HG03558 (cell line): ENCODE measurements at regions not wholly inside any gene's neighbourhood (a gene's known extent, or its start where the extent isn't known, plus 50 kb on each side); places are given as distances from the start of the nearest gene placed in this dataset.

Experiments used
- ATAC-seq: cut with Tn5 transposase; IDR thresholded peaks from one replicate; pipeline ENCODE4 v1.9.1; 2021; ENCODE audit warnings: moderate number of reproducible peaks; ENCODE audit not compliant: unreplicated experiment; ENCODE audit errors: extremely low read depth

DNA sequence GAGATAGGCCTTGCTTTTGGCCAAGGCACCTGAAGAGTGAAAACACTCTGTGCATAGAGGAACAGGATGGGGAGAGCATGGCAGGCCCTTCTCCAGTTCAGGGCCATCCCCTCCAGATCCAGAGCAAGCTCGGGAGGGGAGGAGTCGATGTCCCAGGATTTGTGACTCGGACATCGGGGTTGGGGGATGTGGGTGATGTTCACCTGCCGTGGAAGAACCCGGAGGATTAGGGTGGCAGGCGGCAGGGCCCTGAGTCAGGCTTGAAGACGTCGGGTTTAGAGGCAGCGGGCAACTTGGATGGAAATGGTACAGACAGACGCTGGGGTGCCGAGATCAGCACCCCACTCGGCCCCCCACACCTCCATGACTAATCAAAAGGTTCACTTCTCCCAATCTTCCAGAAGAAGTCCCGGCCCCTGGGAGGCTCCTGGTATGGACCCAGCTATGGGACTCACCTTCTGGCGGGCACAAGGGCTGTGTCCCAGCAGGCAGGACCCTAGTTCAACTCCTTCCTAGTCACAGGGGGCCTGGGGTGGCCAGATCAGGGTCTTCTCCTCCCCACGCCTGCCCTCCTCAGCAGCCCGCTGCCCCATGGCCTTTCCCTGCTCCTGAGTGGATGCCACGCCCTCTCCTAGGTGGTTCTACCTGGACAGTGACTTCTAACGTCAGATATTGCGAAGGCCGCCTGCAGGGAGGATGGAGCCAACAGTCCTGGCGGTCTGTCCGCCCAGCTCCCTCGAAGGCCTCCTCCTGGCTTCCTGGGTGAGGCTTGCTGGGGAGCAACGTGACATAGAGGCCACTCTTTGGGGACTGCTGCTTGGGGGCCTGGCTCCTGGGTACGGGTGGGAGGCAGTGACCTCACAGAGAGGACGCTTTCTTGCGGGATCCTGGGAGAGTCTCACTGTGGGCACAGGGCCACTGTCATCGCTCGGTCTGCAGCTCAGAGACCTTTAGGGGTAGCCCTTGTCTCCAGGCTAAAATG, 792.5 kb downstream of the BRD1 start:
- no peak for ATAC-seq

DNA sequence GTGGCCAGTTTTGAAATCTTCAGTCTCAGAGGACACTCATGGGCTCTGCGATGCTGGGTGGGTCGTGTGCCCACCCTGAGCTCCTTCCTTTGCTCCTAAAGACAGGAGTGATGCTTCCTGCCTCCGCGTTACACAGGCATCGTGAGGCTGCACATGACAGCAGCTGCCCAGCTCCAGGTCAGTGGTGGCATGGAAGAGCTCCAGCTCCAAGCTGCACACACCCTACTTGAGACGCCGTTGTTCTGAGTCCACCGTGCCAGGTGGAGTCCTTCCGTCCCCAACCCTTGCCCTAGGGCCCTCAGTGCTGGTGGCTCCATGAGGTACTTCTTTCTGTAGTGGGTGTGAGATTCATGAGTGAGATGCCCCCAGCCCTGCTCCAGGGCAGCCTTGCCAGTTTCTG, 794.1 kb downstream of the BRD1 start:
- ATAC-seq = no peak

DNA sequence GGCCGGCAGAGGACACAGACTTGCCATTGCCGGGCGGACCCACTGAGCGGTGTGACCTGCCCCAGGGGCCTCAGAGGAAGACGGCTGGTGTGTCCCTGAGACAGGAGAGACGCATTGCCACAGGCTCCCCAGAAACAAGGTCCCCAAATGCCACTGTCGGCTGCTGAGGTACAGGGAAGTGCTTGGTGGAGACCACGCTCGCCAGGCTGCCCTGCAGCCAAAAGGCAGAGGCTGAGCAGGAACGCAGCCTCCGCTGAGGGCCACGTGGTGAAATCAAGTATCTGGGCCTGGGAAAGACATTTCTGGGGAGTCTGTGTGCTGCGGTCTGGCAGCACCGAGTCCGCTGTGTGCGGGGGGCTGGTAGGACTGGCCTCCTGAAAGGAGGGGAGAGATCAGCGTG, 794.9 kb downstream of the BRD1 start:
- no peak for ATAC-seq

DNA sequence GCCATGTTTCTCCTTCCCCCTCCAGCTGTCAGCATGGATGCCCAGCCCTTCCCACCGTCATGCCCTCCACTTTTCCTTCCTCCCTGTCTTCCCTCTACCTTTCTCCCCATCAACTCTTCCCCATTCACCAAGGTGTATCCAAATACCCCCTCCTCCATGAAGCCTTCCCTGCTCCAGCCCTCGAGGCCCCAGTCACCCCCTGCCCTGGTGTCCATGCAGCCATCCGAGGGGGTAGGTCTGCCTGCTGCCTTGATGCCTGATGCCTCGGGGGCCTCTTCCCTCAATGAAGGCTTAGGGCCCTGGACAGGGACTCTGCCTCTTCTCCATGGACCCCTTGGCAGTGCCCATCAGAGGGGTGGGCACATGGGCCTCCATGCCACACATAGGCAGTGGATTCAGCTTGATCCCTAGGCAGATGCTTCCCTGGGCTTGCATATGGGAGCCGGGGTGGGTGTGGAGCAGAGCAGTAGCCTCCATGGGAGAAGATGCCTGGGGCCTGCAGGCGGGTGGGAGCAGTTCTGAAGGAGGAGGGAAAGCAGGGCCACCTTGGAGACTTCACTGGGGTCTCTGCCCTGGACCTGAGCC, 795.8 kb downstream of the BRD1 start:
- no peak for ATAC-seq

DNA sequence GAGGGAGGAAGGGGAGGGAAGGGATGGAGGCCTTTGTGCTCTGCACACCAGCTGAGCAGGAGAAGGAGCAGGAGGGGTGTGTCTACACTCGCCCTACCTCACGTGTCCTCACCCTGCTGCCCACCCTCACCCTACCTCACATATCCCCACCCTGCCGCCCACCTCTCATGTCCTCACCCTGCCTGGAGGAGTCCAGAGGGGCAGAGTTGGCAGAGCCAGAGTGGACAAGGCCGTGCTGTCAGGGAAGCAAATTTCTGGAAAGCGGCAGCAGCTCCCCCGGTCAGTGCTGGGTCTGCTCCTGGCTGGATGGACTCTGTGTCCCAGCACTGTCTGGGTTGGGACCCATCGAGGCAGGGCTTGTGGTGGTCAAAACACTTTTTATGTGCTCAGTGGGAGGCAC, 799.6 kb downstream of the BRD1 start:
- no peak for ATAC-seq

DNA sequence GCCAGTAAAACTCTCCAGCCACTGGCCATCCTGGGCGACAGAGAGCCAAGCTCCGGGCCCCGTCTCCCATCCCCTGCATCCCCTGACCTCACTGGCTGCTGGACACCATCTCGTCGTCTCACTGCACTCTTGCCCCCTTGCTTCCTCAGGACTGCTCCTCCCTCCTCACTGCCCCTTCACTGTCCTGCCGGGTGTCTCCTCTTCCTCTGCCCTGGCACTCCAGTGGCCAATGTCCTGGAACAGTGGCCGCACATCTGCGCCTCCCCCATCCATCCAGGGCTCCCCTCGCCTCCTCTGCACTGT, 800.4 kb downstream of the BRD1 start:
- ATAC-seq = no peak

DNA sequence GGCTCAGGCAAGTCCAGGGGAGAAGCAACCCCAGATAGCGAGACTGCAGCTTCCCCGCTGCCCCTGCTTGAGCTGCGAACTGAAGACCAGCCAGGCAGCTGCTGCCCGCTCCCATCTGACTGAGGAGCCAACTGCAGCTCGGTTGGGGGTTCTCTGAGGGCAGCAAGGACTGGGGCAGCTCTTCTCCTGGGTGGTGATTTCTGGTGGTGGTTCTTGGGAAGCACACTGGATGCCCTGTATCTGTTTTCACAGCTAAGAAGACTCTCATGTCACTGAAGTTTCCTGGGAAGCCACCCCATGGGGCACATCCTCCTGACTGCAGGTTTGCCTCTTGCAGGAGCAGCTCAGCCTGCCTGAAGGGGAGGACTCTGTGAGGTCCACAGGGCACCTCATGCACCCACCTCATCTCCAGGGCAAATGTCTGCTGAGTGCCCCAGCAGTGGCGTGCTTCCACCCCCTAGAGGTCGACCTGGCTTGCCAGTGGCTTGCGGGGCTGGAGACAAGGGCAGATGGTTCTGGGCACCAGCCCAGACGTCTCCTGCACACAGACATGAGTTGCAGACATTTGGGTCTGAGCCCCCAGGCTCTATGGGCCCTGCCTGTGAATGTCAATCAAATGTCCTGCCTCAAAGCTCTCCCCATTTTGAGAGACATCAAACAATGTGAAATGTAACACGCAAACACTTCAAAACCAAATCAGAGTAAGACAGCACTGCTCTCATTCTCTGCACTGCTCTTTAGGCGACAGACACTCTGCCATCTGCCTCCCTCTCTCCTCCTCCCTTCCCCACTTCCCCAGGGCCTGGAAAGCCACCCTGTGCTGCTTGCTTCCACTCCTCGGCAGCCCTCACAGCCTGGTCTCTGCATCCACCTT, 800.9 kb downstream of the BRD1 start:
- no peak for ATAC-seq

DNA sequence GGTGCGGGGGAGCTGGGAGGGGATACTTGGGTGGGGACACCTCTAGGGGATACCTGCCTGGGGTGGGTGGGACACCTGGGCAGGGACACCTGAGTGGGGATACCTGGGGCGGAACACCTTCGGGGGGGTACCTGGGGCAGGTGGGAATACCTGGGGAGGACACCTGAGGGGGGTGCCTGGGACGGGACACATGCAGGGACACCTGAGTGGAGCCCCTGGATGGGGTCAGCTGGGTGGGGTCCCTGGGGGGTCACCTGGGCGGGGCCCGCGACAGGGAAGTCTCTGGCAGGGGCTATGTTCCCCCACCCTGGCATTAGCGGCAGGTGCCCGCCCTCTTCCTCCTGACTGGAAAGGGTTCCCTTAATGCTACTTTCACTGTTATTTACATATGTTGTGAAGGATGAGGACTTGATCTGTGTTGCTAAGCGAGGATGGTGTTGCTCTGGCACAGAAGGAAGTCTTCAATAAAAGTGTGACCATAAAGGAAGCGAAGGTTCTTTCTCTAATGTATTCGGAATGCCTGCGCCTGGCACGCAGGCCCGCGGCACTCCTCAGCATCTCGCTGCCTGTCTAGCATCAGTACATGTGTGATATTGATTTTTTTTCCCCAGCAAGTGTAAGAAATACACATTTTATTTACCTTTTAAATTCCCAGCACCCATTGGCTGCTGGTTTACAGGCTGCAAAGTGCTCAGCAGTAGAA, 801.7 kb downstream of the BRD1 start:
- no peak for ATAC-seq

DNA sequence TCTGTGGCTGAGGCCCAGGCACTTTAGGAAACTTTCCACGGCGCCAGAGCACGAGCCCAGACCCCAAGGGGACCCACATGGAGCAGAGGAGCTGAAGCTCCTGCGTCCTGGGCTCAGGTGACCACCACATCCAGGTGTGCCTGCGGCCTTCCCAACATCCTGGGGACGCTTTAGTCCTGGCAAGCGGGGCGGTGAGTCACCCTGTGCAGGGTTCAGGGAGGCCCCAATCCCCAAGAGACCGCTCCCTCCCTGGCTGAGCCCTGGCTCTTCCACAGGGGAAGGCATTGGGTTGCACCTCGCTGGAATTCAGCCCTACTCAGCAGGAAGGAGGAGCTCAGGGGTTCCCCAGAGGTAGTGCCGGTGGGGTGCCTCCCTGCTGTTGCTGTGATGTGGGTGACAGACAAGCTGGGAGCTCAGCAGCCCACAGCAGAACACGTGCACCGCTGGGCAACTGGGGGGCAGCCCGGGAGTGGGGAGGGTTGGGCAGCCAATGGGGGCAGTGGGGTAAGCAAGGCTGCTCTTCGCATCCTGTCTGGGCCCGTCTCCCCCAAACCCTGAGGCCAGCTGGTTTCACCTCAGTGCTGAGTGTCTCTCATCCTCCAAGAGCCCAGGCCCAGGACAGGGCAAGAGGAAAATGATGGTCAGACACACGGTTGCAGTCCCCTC, 802.8 kb downstream of the BRD1 start:
- no peak for ATAC-seq

DNA sequence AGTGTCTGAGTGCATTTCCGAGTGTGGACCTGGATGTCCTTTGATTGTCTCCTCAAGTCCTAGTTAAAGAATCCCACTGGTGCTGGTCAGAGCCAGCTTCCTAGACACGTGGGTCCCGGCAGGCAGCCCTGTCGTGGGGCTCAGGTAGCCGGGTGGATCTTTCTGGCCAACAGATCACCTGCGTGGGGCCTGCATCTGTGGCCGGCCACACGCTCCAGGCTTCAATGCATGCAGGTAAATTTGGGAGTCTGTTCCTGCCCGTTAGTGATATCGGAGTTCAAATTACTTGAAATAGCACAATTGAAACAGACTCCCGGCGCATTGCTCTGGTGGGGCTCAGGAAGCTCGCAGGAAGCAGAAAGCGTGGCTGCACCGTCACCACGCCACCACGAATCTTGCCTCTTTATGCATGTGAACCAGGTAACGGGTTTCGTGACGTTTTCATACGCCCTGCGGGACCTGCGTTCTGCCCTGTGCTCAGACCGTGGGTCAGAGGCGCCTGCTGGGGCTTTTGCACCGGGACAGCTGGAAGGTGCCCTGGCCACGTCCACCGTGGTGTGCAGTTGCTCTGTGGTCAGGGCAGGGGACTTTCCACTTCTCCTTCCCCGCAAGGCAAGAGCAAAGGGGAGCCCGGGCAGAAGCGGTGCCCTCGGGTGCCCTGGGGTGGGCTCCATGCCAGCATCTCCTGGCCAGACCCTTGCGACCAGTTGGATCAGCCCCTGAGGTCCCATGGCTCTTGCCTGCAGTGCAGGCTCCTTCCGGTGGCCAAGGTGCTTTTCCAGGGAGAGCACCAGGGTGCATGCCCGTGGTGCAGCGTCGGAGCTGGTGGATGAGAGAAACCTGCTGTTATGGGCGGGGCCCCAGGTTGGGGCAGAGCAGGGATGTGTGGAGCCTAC, 803.5 kb downstream of the BRD1 start:
- ATAC-seq = no peak

DNA sequence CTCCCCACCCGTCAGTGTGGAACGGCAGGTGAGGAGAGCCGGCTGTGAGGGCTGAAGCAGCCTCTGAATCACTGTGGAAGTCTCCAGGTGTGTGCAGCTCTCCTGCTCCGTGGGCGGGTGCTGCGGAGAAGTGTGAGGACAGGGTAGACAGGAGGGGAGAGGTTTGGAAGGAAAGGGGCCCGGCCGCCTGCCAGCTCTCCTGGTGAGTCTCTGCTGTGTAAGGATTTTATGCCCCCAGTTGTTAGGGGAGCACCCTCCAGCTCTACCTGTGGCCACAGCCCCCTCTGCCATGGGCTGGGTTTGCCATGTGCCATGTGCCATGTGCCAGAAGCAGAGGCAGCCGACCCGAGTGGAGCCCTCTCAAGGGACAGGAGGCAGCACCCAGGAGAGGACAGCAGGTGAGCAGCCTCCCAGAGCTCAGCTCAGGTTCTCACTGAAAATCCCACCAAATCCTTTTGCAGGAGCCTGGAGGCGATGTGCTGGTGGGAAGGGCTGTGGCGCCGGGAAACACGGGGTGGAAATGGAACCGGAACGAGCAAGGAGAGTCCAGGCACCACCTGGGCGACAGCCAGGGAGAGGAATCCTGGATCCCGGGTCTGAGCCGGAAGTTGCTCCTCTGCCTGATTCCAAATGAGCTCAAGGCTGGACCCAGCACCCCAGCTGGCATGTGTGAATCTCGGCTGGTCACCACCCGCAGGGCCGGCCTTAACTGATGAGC, 804.4 kb downstream of the BRD1 start:
- no peak for ATAC-seq

DNA sequence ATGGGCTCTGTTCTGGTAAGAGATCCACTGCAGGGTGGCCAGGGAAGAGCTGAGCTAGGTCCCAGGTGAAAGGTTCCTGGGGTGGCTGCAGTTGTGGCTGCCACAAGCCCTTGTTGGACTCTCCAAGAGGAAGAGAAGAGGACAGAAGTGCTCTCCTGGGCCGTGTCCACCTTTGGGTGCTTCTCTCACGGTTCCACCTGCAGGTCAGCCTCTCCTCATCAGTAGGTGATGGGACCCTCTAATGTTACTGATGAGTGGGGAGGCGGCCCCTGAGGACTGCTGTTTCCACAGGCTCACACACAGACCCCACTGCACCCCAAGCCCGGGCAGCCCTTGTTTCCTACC, 804.9 kb downstream of the BRD1 start:
- ATAC-seq = no peak

DNA sequence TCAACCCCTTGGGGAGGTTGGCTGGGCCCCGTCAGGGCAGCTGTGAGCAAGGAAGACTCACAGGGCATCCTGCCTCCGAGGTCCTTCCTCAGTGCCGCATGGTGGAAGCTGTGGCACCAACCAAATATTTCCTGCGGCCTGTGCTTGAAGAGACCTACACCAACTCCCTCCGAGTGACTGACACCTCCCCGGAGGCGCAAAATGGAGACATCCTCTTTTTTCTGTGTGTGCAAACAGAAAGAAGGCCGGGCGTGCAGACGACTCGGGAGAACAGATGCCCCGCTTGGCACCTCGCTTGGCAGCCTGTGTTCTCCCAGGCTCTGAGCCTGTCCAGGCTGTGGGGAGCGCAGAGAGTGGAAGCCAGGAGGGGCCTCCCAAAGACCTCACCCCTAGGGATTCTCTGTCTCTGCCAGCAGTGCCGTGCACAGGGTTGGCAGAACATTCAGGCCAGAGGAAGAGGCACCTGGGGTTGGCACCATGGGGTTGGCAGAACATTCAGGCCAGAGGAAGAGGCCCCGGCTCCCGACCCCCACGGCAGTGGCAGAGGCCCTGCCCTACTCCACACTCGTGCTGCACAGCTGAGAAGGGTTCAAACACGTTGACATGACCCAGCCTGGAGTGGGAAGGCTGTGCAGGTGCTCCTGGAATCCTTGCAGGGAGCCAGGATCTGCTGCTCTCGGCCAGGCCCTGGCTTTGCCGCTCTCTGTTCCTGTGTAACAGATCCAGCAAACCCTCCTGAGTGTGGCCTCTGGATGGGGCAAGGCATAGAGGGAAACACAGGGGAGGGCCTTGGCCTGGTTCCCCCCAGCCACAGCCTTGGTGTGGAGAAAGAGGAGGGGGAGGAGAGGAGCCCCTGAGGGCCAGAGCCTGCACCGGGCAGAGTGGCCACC, 805.5 kb downstream of the BRD1 start:
- no peak for ATAC-seq

DNA sequence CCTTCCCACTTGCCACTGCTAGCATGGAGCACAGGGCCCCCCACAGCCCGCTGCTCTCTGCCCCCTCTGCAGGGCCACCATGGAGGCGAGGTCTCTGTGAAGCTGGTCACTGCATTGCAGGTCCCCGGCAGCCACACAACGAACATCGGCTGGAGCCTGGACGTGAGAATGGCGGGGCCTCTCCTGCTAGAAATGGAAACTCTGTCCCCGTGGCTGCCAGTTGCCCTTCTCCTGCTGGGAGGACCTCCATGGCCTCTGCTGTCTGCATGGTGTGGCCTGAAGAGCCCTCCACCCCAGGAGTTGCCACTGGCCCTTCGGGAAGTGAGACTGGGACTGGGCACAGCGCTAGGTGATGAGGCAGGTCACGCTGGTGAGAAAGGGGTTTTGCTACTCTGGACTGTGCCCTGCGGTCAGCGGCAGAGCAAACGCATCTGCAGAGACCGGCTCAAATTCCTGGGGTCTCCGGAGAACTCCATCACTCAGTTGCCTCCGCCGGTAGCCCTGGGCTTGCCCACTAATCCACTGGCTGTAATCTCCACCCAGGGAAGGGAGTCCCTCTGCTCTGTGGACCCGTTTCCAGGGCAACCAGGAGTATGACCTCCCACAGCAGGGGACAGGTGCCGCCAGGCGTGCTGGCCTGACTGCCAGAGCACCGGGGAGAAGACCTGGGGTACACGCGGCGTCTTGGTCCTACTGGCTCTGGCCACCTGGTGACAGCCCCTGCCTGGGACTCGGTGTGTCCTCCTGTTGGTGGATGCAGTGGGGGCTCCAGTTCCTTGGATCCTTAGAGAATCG, 806.3 kb downstream of the BRD1 start:
- ATAC-seq = no peak

DNA sequence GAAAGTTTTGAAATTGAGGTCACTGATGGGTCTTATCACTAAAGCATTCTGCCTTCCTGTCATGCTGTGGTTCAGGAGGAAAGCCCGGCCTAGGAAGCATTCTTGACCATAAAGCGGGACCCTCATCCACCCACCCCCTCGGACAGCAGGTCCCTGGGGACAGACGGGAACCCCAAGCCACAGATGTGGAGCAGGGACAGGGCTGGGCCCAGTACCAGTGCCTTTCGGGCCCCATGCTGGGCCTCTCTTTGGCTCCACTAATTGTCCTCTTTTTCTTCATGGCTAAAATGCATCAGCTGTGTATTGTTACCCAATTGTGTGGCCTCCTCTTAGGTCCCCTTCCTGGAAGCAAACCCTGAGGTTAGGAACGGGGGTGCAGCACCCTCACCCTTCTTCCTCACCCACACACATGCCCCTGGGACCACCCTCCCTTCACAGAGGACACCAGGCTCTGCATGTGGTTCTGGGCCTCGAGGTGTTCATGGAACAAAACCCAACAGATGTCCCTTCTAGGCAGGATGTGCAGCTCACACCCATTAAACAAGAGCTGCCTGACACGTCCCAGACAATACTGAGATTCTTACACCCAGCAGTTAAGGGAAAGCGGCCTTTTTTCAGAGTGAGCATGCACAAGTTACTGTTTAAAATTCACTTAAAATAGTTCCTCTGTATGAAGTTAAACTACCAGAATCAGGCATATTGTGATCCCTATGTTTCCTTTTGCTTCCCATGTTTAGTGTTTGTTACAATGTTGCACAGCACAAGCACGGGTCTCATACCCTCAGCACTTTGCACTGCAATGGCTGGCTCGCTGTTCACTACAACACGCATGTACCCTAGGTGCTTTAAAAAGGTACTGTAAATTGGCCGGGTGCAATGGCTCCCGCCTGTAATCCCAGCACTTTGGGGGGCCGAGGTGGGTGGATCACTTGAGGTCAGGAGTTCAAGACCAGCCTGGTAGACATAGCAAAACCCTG, 807.6 kb downstream of the BRD1 start:
- ATAC-seq = no peak

DNA sequence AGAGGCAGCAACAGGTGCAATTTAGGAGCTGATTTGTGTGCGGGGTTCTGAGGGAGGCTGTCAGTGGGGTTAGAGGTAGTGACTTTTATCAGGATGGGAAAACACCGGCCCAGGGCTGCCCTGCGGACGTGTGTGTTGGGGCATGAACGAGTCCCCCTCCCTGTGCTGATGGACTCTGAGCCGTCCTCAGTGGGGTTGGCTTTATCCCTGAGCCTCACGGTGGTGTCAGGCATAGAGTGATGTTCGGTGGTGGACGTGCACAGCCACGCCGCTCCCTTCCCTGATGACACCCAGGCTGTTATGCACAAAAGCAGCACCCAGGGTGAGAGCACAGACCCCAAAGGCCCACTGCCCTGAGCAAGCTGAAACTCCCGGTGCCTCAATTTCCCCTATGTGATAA, 809.1 kb downstream of the BRD1 start:
- ATAC-seq = no peak
